ENCODE measurements at regions not wholly inside any gene's neighbourhood (a gene's known extent, or its start where the extent isn't known, plus 50 kb on each side); places are given as distances from the start of the nearest gene placed in this dataset.

GRCh38 chr14:89024691-89025090, 200.2 kb downstream of the TTC8 start:
- DNase-seq: no peak

- no peak for DNase-seq
These were observed 201.2 kb downstream of the TTC8 start for GRCh38 chr14:89025561-89026236.

GRCh38 chr14:89027097-89027740, 202.8 kb downstream of the TTC8 start:
- DNase-seq: peak; percentile 41

GRCh38 chr14:89028462-89029134, 204.1 kb downstream of the TTC8 start:
- no peak for DNase-seq

GRCh38 chr14:89029961-89030694, 205.7 kb downstream of the TTC8 start:
- no peak for DNase-seq

- no peak for DNase-seq
These were observed 206.5 kb downstream of the TTC8 start for GRCh38 chr14:89030921-89031320.

- no peak for DNase-seq
These were observed 207.7 kb downstream of the TTC8 start for GRCh38 chr14:89032086-89032649.

- no peak for DNase-seq
These were observed 209.3 kb downstream of the TTC8 start for GRCh38 chr14:89033756-89034155.

- no peak for DNase-seq
These were observed 211.9 kb downstream of the TTC8 start for GRCh38 chr14:89036371-89036770.

GRCh38 chr14:89037065-89037464, 212.6 kb downstream of the TTC8 start:
- DNase-seq: no peak

GRCh38 chr14:89040080-89040459, 215.6 kb downstream of the TTC8 start:
- no peak for DNase-seq

GRCh38 chr14:89040460-89041256, 216.2 kb downstream of the TTC8 start:
- DNase-seq: peak; percentile 56

- DNase-seq: no peak
These were observed 216.8 kb downstream of the TTC8 start for GRCh38 chr14:89041257-89041582.

GRCh38 chr14:89042021-89042420, 217.6 kb downstream of the TTC8 start:
- DNase-seq: no peak

- no peak for DNase-seq
These were observed 228.9 kb downstream of the TTC8 start for GRCh38 chr14:89053303-89053702.

GRCh38 chr14:89056394-89056793, 231.9 kb downstream of the TTC8 start:
- no peak for DNase-seq

GRCh38 chr14:89058697-89059096, 234.2 kb downstream of the TTC8 start:
- no peak for DNase-seq

- no peak for DNase-seq
These were observed 235.7 kb downstream of the TTC8 start for GRCh38 chr14:89060191-89060590.

GRCh38 chr14:89061696-89062095, 237.2 kb downstream of the TTC8 start:
- no peak for DNase-seq

- DNase-seq: no peak
These were observed 241.4 kb downstream of the TTC8 start for GRCh38 chr14:89065879-89066278.

GRCh38 chr14:89067293-89067972, 243.0 kb downstream of the TTC8 start:
- no peak for DNase-seq

Measured in stimulated activated naive CD4-positive, alpha-beta T cell treated with Interleukin-2 at 50 U/mL for 16 hours (primary cell).